Right lobe of liver (tissue), 4 donors: ENCODE measurements at regions not wholly inside any gene's neighbourhood (a gene's known extent, or its start where the extent isn't known, plus 50 kb on each side); places are given as distances from the start of the nearest gene placed in this dataset.

Source experiments
- CTCF ChIP-seq, 4 donors: fragments of 200-600 bp in 3 of 4; fragments of 450-650 bp in 1 of 4; IDR thresholded peaks; one replicate each; pipeline versions ENCODE4 v1.5.1 to v1.8.0; 2016 to 2022; ENCODE audit warnings: antibody characterized with exemption in 4 of 4, mild to moderate bottlenecking in 2 of 4
- POLR2A ChIP-seq: fragments of 450-650 bp; IDR thresholded peaks from one replicate; pipeline ENCODE4 v1.6.1; 2017; ENCODE audit warnings: antibody characterized with exemption, mild to moderate bottlenecking
- donor health status: DM: no; HTN: no; CAD: no.
- donor health status: DM: no; HTN: no; CAD: no.
- donor health status: DM: no; HTN: yes; CAD: no.

DNA sequence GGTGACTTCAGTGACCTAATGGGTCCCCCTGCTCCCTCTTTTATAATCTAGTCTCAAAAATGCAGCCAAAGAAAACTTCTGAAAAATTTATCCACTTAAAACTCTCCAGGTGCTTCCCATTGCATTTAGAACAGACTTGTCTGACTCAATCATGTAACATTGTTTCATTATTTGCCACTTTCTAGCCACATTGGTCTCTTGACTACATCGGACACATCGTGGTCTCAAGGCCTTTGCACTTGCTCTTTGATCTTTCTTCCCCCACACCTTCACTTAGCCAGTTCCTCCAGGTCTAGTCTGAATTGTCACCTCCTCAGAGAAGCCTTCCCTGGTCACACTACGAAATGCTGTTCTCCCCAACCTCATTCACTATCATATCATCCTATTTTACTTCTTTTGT lies 97.0 kb upstream of the E2F8 start:
- TF ChIP-seq POLR2A (no peak), CTCF (IDR thresholded peaks at IDR 0.05) (no peak)
